Hematopoietic multipotent progenitor cell treated with erythropoietin and hydrocortisone succinate and interleukin-3 and kit ligand, for 6 days (in vitro differentiated cells): ENCODE measurements at regions not wholly inside any gene's neighbourhood (a gene's known extent, or its start where the extent isn't known, plus 50 kb on each side); places are given as distances from the start of the nearest gene placed in this dataset.
"Not testable (repeated sequence)": the region's sequence is repeated elsewhere in the genome, so short reads cannot be mapped to it uniquely, and the experiment has no call there.

Source experiments
- DNase-seq: peaks from one replicate; pipeline ENCODE4 v3.0.0-alpha.2; 2015

GRCh38 chr1:233435622-233436021, 108.1 kb downstream of the MAP3K21 start:
- DNase-seq: no peak

- DNase-seq: no peak
These were observed 112.2 kb downstream of the MAP3K21 start for GRCh38 chr1:233439721-233440120.

DNA sequence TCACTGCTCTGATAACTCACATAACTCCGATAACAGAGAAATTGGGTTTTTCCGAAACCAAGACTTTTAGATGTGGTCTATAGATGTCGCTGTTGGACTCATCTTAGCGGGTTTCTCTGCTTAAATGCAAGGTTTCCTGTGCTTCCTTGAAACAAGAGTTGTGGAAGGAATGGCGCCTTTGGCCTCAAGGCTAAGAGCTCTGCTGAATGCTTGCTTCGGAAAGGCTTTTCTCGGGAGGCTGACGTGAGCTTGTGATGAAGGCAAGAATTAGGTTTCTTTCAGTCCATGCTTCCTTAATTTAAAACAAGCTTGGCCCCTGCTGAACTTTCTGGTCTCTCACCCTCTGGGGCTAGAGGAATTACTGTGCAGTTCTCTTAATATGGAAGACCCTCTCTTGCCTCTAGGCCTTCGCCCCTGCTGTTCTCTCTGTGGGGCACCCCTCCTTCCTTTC, 113.5 kb downstream of the MAP3K21 start:
- peak; percentile 78 for DNase-seq

- no peak for DNase-seq
These were observed 114.7 kb downstream of the MAP3K21 start for GRCh38 chr1:233442026-233442780.

- no peak for DNase-seq
These were observed 115.7 kb downstream of the MAP3K21 start for GRCh38 chr1:233443040-233443760.

GRCh38 chr1:233444484-233444883, 117.0 kb downstream of the MAP3K21 start:
- DNase-seq: no peak

DNA sequence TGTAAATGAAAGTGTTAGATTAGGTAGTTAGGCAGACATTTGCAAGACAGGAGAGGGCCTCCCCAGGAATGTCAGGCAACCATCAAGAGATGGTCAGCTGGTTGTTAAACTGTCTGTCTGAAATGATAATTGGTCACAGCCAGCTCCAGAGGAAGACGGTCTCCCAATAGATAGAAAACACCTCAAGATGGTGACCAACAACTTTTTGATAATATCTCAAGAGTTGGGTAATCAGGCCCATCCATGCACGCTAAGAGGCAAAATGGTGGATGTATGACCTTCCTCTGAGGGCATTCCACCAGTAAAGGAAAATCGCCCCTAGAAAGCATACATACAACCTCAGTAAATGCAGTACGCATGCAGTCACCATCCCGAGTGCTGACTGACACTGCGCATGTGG, 118.2 kb downstream of the MAP3K21 start:
- no peak for DNase-seq

- no peak for DNase-seq
These were observed 119.4 kb downstream of the MAP3K21 start for GRCh38 chr1:233446935-233447334.

- DNase-seq: no peak
These were observed 120.7 kb downstream of the MAP3K21 start for GRCh38 chr1:233448109-233448689.

GRCh38 chr1:233452724-233453123, 125.2 kb downstream of the MAP3K21 start:
- no peak for DNase-seq

GRCh38 chr1:233453433-233454200, 126.1 kb downstream of the MAP3K21 start:
- DNase-seq: no peak

- no peak for DNase-seq
These were observed 132.0 kb downstream of the MAP3K21 start for GRCh38 chr1:233459470-233459945.

DNA sequence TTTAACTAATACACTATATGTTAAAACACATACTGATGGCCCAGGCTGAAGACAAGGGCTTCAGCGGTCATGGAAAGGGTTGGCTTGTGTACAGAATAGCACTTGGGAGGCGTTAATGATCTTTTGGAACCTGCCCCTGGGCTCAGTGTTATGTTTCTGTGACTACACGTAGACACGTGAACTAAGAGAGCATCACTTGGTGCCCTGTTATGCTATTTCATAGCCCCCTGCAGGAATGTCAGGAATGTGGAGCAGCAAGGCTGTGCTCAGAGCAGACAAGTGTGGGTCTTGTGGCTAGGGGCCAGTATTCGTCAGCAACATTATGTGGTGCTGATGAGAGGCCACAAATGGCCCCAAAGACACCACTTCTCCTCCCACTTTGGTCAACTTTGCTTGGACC, 132.4 kb downstream of the MAP3K21 start:
- no peak for DNase-seq

DNA sequence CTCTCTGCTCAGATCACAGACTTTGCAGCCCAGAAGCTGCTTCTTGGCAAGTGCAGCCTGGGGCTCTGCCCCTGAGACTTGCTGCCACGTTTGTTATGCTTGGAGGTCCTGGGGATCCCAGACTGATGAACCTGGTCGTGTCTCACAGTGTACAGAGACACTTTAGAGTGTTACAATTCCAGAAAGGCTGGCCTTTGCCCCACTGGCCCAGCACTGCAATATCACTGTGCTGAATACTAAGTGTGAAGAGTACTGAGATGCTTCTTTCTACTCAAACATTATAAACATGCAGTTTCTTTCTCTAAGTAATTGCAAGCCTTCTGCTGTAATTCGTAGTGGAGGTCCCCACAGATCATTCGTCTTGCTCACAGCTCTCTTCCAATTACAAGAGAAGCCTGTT, 133.2 kb downstream of the MAP3K21 start:
- DNase-seq: no peak

DNA sequence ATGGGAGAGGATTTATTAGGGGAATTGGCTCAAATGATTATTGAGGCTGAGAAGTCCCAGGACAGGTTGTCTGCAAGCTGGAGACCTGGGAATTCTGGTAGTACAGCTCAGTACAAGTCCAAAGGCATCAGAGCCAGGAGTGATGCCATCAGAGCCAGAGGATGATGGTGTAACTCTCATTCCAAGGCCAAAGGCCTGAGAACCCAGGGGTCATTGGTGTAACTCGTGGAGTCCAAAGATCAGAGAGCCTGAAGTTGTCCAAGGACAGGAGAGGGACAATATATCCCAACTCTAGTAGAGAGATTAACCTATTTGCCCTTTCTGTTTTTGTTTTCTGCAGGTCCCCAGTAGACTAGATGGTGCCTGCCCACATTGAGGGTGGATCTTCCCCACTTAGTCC, 134.3 kb downstream of the MAP3K21 start:
- no peak for DNase-seq

- no peak for DNase-seq
These were observed 135.8 kb downstream of the MAP3K21 start for GRCh38 chr1:233463333-233463732.

GRCh38 chr1:233465745-233466343, 138.3 kb downstream of the MAP3K21 start:
- no peak for DNase-seq

DNA sequence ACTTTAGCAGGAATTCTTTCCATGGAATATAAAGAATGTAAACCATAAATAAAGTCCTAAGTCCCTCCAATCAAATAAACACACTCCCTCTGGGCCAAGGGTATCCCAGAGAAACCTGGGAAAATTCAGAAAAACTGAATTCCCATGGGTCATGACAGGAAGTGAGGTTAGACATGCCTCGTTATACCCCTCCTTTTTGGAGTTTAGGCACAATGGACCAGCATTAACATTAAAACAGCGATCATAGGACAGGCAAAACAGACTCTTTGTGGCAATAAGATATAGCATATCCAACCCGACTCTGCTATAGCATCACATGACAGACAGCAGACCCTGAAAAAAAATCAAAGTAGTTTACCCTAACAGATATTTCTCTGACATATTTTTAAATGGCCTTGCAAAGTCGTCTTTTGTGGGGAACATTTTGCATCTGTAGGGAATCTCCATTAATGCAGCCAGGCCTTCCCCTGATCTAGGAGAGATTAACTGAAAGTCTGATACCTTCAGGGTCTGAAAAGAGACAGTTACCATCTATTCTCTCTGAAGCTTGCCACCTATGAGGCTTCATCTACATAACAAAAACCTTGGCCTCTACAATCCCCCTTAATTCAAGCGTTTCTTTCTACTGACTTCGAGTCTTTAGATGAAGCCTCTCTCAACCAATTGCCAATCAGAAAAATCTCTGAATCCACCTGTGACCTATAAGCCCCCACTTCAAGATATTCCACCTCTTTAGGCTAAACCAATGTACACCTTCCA, 143.0 kb upstream of the KCNK1 start:
- no peak for DNase-seq

DNA sequence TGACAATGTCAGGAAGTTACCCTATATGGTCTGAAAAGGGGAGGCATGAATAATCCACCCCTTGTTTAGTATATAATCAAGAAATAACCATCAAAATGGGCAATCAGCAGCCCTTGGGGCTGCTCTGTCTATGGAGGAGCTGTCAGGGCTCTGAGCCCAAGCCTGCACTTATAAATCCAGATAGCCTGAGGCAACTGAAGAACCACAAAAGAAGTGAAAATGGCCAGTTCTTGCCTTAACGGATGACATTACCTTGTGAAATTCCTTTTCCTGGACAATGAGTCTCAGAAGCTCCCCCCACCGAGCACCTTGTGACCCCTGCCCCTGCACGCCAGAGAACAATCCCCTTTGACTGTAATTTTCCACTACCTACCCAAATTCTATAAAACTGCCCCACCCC, 142.1 kb upstream of the KCNK1 start:
- DNase-seq: not testable (repeated sequence)

DNA sequence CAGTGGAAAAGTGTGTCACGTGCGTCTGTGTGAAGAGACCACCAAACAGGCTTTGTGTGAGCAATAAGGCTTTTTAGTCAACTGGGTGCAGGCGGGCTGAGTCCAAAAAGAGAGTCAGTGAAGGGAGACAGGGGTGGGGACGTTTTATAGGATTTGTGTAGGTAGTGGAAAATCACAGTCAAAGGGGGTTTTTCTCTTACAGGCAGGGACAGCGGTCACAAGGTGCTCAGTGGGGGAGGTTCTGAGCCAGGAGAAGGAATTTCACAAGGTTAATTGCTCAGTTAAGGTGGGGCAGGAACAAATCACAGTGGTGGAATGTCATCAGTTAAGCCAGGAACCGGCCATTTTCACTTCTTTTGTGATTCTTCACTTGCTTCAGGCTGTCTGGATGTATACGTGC, 141.1 kb upstream of the KCNK1 start:
- not testable (repeated sequence) for DNase-seq

- no peak for DNase-seq
These were observed 140.2 kb upstream of the KCNK1 start for GRCh38 chr1:233473549-233474204.
